GM10266 (cell line): ENCODE measurements at regions not wholly inside any gene's neighbourhood (a gene's known extent, or its start where the extent isn't known, plus 50 kb on each side); places are given as distances from the start of the nearest gene placed in this dataset.

ENCODE experiments used
- DNase-seq: peaks from one replicate; pipeline ENCODE4 v3.0.0; 2012; ENCODE audit errors: extremely low spot score
- CTCF ChIP-seq: IDR thresholded peaks from 2 replicates; pipeline ENCODE4 v1.5.1; 2012; ENCODE audit warnings: mild to moderate bottlenecking, low read depth; ENCODE audit not compliant: control insufficient read depth, insufficient read depth; ENCODE audit errors: missing control alignments

DNA sequence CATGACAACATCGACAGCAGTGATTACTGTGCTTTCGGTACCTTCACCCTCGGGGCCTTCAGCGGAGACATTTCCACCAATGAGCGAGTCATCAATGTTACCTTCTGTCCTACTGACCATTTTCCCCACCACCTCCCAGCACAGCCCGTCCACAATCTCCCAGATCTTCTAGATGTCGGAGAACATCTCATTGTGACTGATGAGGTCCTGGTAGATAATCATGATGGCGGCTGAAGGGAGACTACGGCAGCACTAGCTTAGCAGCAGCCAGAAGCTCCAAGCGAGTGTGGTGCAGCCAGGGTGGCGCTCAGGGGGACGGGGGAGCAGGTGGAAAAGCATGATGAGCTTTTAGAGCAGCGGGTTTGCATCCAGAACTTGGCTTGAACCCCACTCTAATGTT is 379.0 kb downstream of the TLR4 start:
- DNase-seq = no peak
- TF ChIP-seq CTCF = no peak

DNA sequence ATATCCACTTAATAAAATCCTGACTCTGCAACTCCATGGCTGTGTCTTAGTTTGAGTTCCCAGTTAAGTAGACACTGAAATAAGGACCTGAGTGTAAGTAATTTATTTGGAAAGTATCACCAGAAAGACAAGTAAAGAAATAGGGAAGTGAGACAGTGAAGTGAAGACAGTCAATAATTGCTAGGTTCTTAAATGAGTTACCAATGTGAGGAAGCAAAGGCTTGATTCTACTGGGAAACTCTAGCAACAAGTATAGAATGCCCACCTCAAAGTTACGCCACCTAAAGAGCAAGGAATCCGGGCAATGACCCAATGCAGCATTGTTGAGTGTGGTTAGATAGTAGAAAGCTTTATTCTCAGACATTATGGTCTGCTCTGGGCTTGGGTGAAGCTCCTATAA is 383.9 kb downstream of the TLR4 start:
- no peak for TF ChIP-seq CTCF
- no peak for DNase-seq

DNA sequence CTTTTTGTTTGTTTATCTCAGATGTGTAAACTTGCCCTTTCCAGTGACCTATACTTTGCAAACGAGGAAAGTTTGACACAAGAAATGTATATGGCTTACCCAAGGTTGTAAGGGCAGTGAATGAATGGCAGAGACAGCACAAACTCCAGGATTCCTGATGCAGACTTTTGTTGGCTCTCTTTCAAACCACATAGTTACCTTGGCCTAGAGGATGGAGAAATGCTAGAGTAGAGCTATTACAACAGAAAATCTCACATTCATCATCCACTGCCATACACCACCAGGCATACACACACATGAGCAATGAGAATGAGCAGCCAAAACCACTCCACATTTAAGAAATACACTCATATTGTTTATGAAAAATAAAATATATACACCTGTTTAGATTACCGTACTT is 387.0 kb downstream of the TLR4 start:
- no peak for DNase-seq
- no peak for TF ChIP-seq CTCF

DNA sequence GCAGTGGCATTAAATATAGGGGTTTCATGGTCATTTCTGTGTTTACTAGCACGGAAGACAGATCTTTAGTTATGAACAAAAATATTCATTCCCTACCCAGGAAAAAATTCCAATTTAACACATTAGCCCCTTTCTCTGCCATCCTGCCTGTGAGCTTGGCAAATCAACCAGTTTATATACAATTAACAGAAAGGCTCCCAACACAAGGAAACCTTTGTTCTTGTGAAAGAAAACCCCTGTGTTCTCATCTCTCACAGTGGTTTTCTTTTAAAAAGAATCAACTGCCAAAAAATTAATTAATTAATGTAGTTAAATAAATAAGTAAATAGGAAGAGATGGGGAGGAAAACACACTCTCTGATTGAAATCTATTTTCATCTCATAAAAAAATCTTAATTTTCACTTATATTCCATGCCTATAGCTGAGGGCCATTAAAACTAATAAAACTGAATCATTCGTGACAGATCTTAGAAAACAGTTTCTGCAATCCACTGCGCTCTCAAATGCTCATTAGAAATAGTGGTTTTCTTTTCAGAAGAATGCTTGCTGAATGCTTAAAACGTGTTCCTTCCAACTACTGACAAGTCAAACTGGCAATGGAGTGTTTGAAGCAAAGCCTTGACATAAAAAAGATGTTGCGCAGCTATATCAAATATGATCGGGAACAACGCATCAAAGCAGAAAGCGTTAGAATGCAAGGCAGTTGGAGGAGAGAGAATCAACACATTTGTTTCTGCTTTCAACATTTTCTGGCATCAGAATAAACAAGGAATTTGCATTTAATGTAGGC is 387.7 kb downstream of the TLR4 start:
- TF ChIP-seq CTCF = no peak
- no peak for DNase-seq

DNA sequence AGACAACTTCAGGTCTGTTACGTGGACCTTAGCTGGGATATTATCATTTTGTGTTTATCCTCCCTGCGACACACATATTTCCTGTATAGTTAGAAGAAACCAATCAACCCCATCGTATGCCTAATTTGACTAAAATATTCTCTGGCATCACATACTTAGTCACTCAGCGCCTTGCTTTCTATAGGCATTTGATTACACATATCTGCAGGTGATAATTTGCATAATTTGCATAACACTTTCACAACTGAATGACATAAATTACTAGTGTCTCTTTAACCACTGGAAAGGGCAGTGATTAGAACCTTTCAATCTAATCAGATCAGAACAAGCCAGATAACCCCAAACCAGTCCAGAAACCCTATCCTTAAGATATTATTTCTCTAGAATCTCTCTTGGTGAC is 390.2 kb downstream of the TLR4 start:
- TF ChIP-seq CTCF = no peak
- DNase-seq = no peak

DNA sequence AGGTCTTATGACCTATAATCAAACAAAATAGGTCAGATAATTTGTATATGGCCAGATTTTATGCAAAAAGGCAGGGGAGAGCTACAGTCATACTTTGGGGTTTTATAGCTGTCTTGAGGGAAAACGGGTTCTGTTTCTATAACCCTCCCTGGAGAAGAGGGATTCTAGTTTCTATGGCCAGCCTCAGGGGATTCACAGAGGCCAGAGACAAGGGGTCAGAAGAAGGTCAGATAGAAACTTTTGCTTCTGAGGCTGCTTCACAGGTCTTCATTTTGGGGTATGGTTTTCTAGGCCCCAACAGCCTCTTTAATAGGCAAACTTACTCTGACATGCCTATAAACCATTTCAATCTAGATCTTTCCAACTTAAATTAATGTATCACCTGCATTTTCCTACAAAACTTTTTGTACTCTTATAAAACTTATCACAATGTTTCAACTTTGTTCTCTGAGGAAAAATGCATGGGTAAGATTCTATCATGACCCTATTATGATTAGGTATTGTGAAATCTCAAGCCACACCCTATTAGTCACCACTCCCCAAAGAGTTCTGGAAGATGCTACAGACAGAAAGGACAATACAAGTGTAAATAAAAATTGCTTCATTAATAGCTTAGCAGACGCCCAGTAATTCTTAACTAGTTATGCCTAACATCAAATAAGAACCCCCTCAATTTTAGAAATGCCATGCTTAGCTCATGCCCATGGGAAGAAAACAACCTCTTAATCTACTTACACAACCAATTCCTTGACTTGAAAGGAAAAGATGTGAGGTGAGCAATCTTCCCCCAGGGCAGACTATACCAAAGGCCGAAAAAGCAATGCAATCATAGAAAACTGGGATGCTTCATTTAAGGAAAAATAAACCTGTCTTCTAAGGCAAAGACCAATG is 396.6 kb downstream of the TLR4 start:
- TF ChIP-seq CTCF = no peak
- DNase-seq = no peak

GRCh38 chr9:118104363-118104762 is 400.2 kb downstream of the TLR4 start:
- TF ChIP-seq CTCF = no peak
- DNase-seq = no peak
